MM.1S (cell line): ENCODE measurements at regions not wholly inside any gene's neighbourhood (a gene's known extent, or its start where the extent isn't known, plus 50 kb on each side); places are given as distances from the start of the nearest gene placed in this dataset.
A peak's percentile ranks its signal among the peaks of the same experiment; 100 is the strongest.

Experiments used
- DNase-seq: peaks from one replicate; pipeline ENCODE4 v3.0.0-alpha.2; 2015
- H2AFZ ChIP-seq: fragments of 300-600 bp; sonication (generic); 2 replicates; pipeline ENCODE4 v1.6.0; 2016; ENCODE audit warnings: antibody characterized with exemption, low read length
- H3F3A ChIP-seq: fragments of 300-600 bp; sonication (generic); 2 replicates; pipeline ENCODE4 v1.6.1; 2016; ENCODE audit warnings: mild to moderate bottlenecking, antibody characterized with exemption, low read length, moderate library complexity, mixed read lengths; ENCODE audit not compliant: insufficient read depth
- H3K27ac ChIP-seq: fragments of 300-600 bp; sonication (generic); 2 replicates; pipeline ENCODE4 v1.5.1; 2016; ENCODE audit warnings: mild to moderate bottlenecking, low read length
- H3K27me3 ChIP-seq: fragments of 300-600 bp; sonication (generic); replicated peaks from 2 replicates; pipeline ENCODE4 v1.6.0; 2016; ENCODE audit warnings: low read length; ENCODE audit not compliant: insufficient read depth
- H3K36me3 ChIP-seq: fragments of 300-600 bp; sonication (generic); replicated peaks from 2 replicates; pipeline ENCODE4 v1.6.1; 2016; ENCODE audit warnings: mild to moderate bottlenecking, low read length, mixed read lengths; ENCODE audit not compliant: insufficient read depth
- H3K4me1 ChIP-seq: fragments of 300-600 bp; sonication (generic); 2 replicates; pipeline ENCODE4 v1.6.1; 2016; ENCODE audit warnings: low read length, mixed read lengths
- H3K4me2 ChIP-seq: fragments of 300-600 bp; sonication (generic); 2 replicates; pipeline ENCODE4 v1.6.0; 2016; ENCODE audit warnings: low read depth, low read length
- H3K4me3 ChIP-seq: fragments of 300-600 bp; sonication (generic); 2 replicates; pipeline ENCODE4 v1.5.1; 2016; ENCODE audit warnings: low read length, mixed read lengths
- H3K79me2 ChIP-seq: fragments of 300-600 bp; sonication (generic); 2 replicates; pipeline ENCODE4 v1.6.1; 2016; ENCODE audit warnings: mixed run types, low read length, mixed read lengths
- H3K9ac ChIP-seq: fragments of 300-600 bp; sonication (generic); 2 replicates; pipeline ENCODE4 v1.6.1; 2016; ENCODE audit warnings: low read length, mixed read lengths
- H3K9me2 ChIP-seq: fragments of 300-600 bp; sonication (generic); replicated peaks from 2 replicates; pipeline ENCODE4 v1.6.1; 2016; ENCODE audit warnings: mild to moderate bottlenecking, low read length, mixed read lengths; ENCODE audit not compliant: insufficient read depth
- H3K9me3 ChIP-seq: fragments of 300-600 bp; sonication (generic); replicated peaks from 2 replicates; pipeline ENCODE4 v1.6.1; 2016; ENCODE audit warnings: mild to moderate bottlenecking, low read length, mixed read lengths; ENCODE audit not compliant: insufficient read depth
- H4K20me1 ChIP-seq: fragments of 300-600 bp; sonication (generic); 2 replicates; pipeline ENCODE4 v1.6.1; 2016; ENCODE audit warnings: mild to moderate bottlenecking, low read length, moderate library complexity, mixed read lengths; ENCODE audit not compliant: insufficient read depth
- EZH2 ChIP-seq: fragments of 300-600 bp; sonication (generic); optimal IDR thresholded peaks from 2 replicates; pipeline ENCODE3; 2017; ENCODE audit warnings: low read depth, mild to moderate bottlenecking, antibody characterized with exemption, low read length, mixed read lengths
- EZH2phosphoT487 ChIP-seq: fragments of 300-600 bp; sonication (generic); IDR thresholded peaks from 2 replicates; pipeline ENCODE4 v1.6.1; 2018; ENCODE audit warnings: antibody characterized with exemption, low read length
- TF ChIP-seq, protein P1 (sequence below): fragments of 300-600 bp; sonication (generic); IDR thresholded peaks from 2 replicates; pipeline ENCODE4 v1.5.1; 2016; ENCODE audit warnings: antibody characterized with exemption, low read length, mixed read lengths

GRCh38 chr5:77882670-77883257 lies 106.6 kb upstream of the TBCA start:
- H3K9ac ChIP-seq = no peak overlapping the region
- H3K27ac ChIP-seq = no peak overlapping the region
- H3F3A ChIP-seq = no peaks in the 10 kb centered on the region
- H4K20me1 ChIP-seq = no peaks in the 10 kb centered on the region
- H3K4me2 ChIP-seq = no peak overlapping the region
- no peak overlapping the region for H3K4me3 ChIP-seq
- no peaks in the 10 kb centered on the region for H3K27me3 ChIP-seq
- H3K36me3 ChIP-seq = no peaks in the 10 kb centered on the region
- H3K9me2 ChIP-seq = no peaks in the 10 kb centered on the region
- H3K79me2 ChIP-seq = no peaks in the 10 kb centered on the region
- H3K4me1 ChIP-seq = no peaks in the 10 kb centered on the region
- no peaks in the 10 kb centered on the region for H3K9me3 ChIP-seq
- TF ChIP-seq EZH2phosphoT487 (no peak), EZH2 (no peak)
- TF ChIP-seq, protein P1, sequence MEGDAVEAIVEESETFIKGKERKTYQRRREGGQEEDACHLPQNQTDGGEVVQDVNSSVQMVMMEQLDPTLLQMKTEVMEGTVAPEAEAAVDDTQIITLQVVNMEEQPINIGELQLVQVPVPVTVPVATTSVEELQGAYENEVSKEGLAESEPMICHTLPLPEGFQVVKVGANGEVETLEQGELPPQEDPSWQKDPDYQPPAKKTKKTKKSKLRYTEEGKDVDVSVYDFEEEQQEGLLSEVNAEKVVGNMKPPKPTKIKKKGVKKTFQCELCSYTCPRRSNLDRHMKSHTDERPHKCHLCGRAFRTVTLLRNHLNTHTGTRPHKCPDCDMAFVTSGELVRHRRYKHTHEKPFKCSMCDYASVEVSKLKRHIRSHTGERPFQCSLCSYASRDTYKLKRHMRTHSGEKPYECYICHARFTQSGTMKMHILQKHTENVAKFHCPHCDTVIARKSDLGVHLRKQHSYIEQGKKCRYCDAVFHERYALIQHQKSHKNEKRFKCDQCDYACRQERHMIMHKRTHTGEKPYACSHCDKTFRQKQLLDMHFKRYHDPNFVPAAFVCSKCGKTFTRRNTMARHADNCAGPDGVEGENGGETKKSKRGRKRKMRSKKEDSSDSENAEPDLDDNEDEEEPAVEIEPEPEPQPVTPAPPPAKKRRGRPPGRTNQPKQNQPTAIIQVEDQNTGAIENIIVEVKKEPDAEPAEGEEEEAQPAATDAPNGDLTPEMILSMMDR = no peak
- H2AFZ ChIP-seq = no peak overlapping the region
- no peak for DNase-seq

DNA sequence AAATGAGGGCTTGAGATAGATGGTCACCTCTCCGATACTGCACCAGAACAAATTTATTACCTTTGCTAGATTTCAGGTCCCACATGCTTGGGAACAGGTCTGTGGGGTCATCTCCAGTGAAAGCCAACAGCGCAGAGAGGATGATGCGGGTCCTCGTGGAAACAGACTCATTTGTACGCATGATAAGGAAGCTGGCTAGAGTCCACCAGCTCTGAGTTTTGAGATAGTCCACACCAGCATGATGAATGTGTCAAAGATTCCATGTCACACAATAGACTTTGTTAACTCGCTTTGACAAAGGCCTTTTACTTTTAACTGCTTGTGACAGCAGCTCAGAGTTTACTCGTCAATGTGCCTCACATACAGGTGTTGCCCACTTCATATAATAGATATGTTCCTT lies 105.4 kb upstream of the TBCA start:
- no peaks in the 10 kb centered on the region for H3K4me1 ChIP-seq
- TF ChIP-seq EZH2phosphoT487 (no peak), EZH2 (no peak)
- TF ChIP-seq, protein P1 = no peak
- H3K4me3 ChIP-seq = no peak overlapping the region
- no peak overlapping the region for H3K9ac ChIP-seq
- no peak overlapping the region for H2AFZ ChIP-seq
- no peak overlapping the region for H3K27ac ChIP-seq
- no peaks in the 10 kb centered on the region for H3K9me2 ChIP-seq
- H3F3A ChIP-seq = no peaks in the 10 kb centered on the region
- no peak for DNase-seq
- H3K36me3 ChIP-seq = no peaks in the 10 kb centered on the region
- H3K79me2 ChIP-seq = no peaks in the 10 kb centered on the region
- no peaks in the 10 kb centered on the region for H4K20me1 ChIP-seq
- H3K4me2 ChIP-seq = no peak overlapping the region
- no peaks in the 10 kb centered on the region for H3K27me3 ChIP-seq
- H3K9me3 ChIP-seq = no peaks in the 10 kb centered on the region

DNA sequence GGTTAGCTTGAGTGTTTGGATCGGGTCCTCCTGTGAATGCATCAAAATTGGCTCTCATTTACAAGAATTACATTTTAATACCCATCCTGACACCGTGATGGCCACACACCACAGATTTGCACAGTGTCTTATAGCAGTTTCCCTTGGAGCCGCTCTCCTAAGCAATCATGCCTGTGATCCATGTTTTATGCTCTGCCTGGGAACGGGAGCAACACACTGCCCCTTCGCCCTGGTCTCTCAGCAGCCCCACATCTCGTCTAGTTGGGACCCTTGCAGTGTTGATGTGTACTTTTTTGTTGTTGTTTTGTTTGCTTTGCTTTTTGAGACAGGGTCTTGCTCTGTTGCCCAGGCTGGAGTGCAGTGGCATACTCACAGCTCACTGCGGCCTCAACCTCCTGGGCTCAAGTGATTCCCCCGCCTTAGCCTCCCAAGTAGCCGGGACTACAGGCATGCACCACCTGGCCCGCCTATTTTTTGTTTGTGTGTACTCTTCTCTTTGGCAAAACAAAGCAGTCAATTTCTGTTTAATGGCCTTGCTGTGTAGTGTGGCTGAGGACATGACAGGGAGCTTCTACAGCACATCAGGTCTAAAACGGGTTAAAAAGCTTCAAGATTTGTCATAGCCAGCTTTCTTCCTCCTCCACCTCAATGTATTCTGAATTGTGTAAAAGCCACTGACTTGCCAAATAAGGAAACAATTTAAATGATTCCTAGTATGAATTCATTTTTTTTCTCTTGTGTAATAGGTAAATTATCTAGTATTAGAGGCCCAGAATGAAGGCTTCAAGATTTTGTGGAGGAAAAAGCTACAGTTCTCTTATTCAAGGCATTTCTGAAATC lies 101.6 kb upstream of the TBCA start:
- H3K36me3 ChIP-seq = no peaks in the 10 kb centered on the region
- H3K4me3 ChIP-seq = no peak overlapping the region
- H3K27ac ChIP-seq = no peak overlapping the region
- H4K20me1 ChIP-seq = no peaks in the 10 kb centered on the region
- H3K4me2 ChIP-seq = 0 out of 2 replicates have a peak overlapping the region, but pooled peaks have one; percentile 24
- H3K79me2 ChIP-seq = no peaks in the 10 kb centered on the region
- no peaks in the 10 kb centered on the region for H3K27me3 ChIP-seq
- no peak overlapping the region for H2AFZ ChIP-seq
- no peaks in the 10 kb centered on the region for H3F3A ChIP-seq
- H3K4me1 ChIP-seq = no peaks in the 10 kb centered on the region
- no peak for DNase-seq
- no peak overlapping the region for H3K9ac ChIP-seq
- no peak for TF ChIP-seq EZH2
- TF ChIP-seq, protein P1 = no peak
- no peak for TF ChIP-seq EZH2phosphoT487
- no peaks in the 10 kb centered on the region for H3K9me3 ChIP-seq
- no peaks in the 10 kb centered on the region for H3K9me2 ChIP-seq
